Fibroblast of mammary gland (primary cell): ENCODE measurements at regions not wholly inside any gene's neighbourhood (a gene's known extent, or its start where the extent isn't known, plus 50 kb on each side); places are given as distances from the start of the nearest gene placed in this dataset.

Experiments
- DNase-seq: peaks from one replicate; pipeline ENCODE4 v3.0.0-alpha.2; 2010; ENCODE audit warnings: low read depth
- H3K4me3 ChIP-seq: 2 replicates; pipeline ENCODE4 v1.5.1; 2011; ENCODE audit warnings: low read depth, mild to moderate bottlenecking, low read length, moderate library complexity; ENCODE audit not compliant: control insufficient read depth
- CTCF ChIP-seq: conservative IDR thresholded peaks from 2 replicates; pipeline ENCODE4 v1.5.1; 2011; ENCODE audit warnings: low read depth, low read length, inconsistent platforms; ENCODE audit not compliant: control insufficient read depth, insufficient read depth

- H3K4me3 ChIP-seq: no peak overlapping the region
- DNase-seq: no peak
- no peak for TF ChIP-seq CTCF
These were observed 94.1 kb upstream of the TAF11L2 start for GRCh38 chr5:17403695-17404490.

- no peak for DNase-seq
- TF ChIP-seq CTCF: no peak
- H3K4me3 ChIP-seq: no peak overlapping the region
These were observed 92.1 kb upstream of the TAF11L2 start for GRCh38 chr5:17405976-17406375.

GRCh38 chr5:17406423-17406838 lies 91.6 kb upstream of the TAF11L2 start:
- H3K4me3 ChIP-seq: no peak overlapping the region
- peak; percentile 68 for DNase-seq
- no peak for TF ChIP-seq CTCF

- no peak for TF ChIP-seq CTCF
- H3K4me3 ChIP-seq: no peak overlapping the region
- DNase-seq: peak; percentile 57
These were observed 86.3 kb upstream of the TAF11L2 start for GRCh38 chr5:17411436-17412402.

GRCh38 chr5:17412760-17413671 lies 85.0 kb upstream of the TAF11L2 start:
- no peak for TF ChIP-seq CTCF
- DNase-seq: peak; percentile 2
- no peak overlapping the region for H3K4me3 ChIP-seq

GRCh38 chr5:17413691-17414090 lies 84.3 kb upstream of the TAF11L2 start:
- H3K4me3 ChIP-seq: no peak overlapping the region
- no peak for TF ChIP-seq CTCF
- DNase-seq: no peak
